ENCODE measurements at regions not wholly inside any gene's neighbourhood (a gene's known extent, or its start where the extent isn't known, plus 50 kb on each side); places are given as distances from the start of the nearest gene placed in this dataset.
"Not testable (repeated sequence)": the region's sequence is repeated elsewhere in the genome, so short reads cannot be mapped to it uniquely, and the experiment has no call there.

GRCh38 chr2:143928613-143929012, 591.3 kb downstream of the ZEB2 start:
- Histone ChIP-seq H3K36me3 (ENCODE audit: insufficient read depth, low read length, poor library complexity, severe bottlenecking) (no peaks in the 10 kb centered on the region), H3K9me3 (ENCODE audit: low read depth, low read length, poor library complexity, severe bottlenecking) (no peaks in the 10 kb centered on the region), H3K27ac (ENCODE audit: low read depth, low read length, poor library complexity, severe bottlenecking) (no peak overlapping the region), H3K4me3 (ENCODE audit: low read depth, low read length, poor library complexity, severe bottlenecking) (no peak overlapping the region), H3K4me1 (ENCODE audit: insufficient read depth, low read length, poor library complexity, severe bottlenecking) (no peaks in the 10 kb centered on the region), H3K27me3 (replicated peaks; ENCODE audit: insufficient read depth, low read depth, low read length, poor library complexity) (no peaks in the 10 kb centered on the region)
- DNase-seq (ENCODE audit: low spot score), result no peak
- intact Hi-C loops (cut with micrococcal nuclease; ENCODE audit: unreplicated experiment), result no loop called here
- ChIA-PET POLR2A (ENCODE audit: low non-redundant PET) (no interaction called here), CTCF (no interaction called here)
- BruUV-seq (replicated peaks), result no TSS peak
- no peak for TF ChIP-seq EZH2 (IDR thresholded peaks at IDR 0.05; ENCODE audit: borderline replicate concordance, low read depth, low read length, poor library complexity, severe bottlenecking)
- TF ChIP-seq, protein P1, sequence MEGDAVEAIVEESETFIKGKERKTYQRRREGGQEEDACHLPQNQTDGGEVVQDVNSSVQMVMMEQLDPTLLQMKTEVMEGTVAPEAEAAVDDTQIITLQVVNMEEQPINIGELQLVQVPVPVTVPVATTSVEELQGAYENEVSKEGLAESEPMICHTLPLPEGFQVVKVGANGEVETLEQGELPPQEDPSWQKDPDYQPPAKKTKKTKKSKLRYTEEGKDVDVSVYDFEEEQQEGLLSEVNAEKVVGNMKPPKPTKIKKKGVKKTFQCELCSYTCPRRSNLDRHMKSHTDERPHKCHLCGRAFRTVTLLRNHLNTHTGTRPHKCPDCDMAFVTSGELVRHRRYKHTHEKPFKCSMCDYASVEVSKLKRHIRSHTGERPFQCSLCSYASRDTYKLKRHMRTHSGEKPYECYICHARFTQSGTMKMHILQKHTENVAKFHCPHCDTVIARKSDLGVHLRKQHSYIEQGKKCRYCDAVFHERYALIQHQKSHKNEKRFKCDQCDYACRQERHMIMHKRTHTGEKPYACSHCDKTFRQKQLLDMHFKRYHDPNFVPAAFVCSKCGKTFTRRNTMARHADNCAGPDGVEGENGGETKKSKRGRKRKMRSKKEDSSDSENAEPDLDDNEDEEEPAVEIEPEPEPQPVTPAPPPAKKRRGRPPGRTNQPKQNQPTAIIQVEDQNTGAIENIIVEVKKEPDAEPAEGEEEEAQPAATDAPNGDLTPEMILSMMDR (conservative IDR thresholded peaks at IDR 0.05; ENCODE audit: low read depth, low read length), result no peak

GRCh38 chr2:143928184-143928583, 591.7 kb downstream of the ZEB2 start:
- intact Hi-C loops (cut with micrococcal nuclease; ENCODE audit: unreplicated experiment), result no loop called here
- BruUV-seq (replicated peaks), result no TSS peak
- H3K4me1 ChIP-seq (ENCODE audit: insufficient read depth, low read length, poor library complexity, severe bottlenecking), result no peaks in the 10 kb centered on the region
- H3K36me3 ChIP-seq (ENCODE audit: insufficient read depth, low read length, poor library complexity, severe bottlenecking), result no peaks in the 10 kb centered on the region
- no peaks in the 10 kb centered on the region for H3K27me3 ChIP-seq (replicated peaks; ENCODE audit: insufficient read depth, low read depth, low read length, poor library complexity)
- H3K9me3 ChIP-seq (ENCODE audit: low read depth, low read length, poor library complexity, severe bottlenecking), result no peaks in the 10 kb centered on the region
- TF ChIP-seq EZH2 (IDR thresholded peaks at IDR 0.05; ENCODE audit: borderline replicate concordance, low read depth, low read length, poor library complexity, severe bottlenecking), result no peak
- TF ChIP-seq, protein P1 (conservative IDR thresholded peaks at IDR 0.05; ENCODE audit: low read depth, low read length), result no peak
- CTCF ChIA-PET, result no interaction called here
- no peak overlapping the region for H3K4me3 ChIP-seq (ENCODE audit: low read depth, low read length, poor library complexity, severe bottlenecking)
- POLR2A ChIA-PET (ENCODE audit: low non-redundant PET), result no interaction called here
- no peak for DNase-seq (ENCODE audit: low spot score)
- H3K27ac ChIP-seq (ENCODE audit: low read depth, low read length, poor library complexity, severe bottlenecking), result no peak overlapping the region

DNA sequence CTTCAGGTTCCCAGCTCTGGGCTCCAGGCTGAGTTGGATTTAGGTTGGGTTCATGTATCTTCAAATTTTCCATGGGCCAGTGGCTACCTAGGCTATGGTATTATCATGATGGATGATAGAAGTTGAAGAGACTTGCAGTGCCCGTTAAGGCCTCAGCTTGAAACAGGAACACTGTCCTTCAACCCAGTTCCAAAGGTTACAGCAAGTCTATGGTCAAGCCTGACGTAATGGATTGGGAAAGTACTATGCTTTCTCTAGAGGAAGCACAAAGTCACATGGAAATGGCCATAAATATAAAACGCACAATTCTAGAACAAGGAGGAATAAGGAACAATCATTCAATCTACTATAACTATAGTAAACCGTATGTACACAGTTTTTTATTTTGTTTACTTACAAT, 593.2 kb downstream of the ZEB2 start:
- no peak overlapping the region for H3K27ac ChIP-seq (ENCODE audit: low read depth, low read length, poor library complexity, severe bottlenecking)
- BruUV-seq (replicated peaks), result no TSS peak
- no peaks in the 10 kb centered on the region for H3K36me3 ChIP-seq (ENCODE audit: insufficient read depth, low read length, poor library complexity, severe bottlenecking)
- no peaks in the 10 kb centered on the region for H3K27me3 ChIP-seq (replicated peaks; ENCODE audit: insufficient read depth, low read depth, low read length, poor library complexity)
- no peak for DNase-seq (ENCODE audit: low spot score)
- no peak overlapping the region for H3K4me3 ChIP-seq (ENCODE audit: low read depth, low read length, poor library complexity, severe bottlenecking)
- CTCF ChIA-PET, result no interaction called here
- intact Hi-C loops (cut with micrococcal nuclease; ENCODE audit: unreplicated experiment), result no loop called here
- no peaks in the 10 kb centered on the region for H3K4me1 ChIP-seq (ENCODE audit: insufficient read depth, low read length, poor library complexity, severe bottlenecking)
- POLR2A ChIA-PET (ENCODE audit: low non-redundant PET), result no interaction called here
- no peaks in the 10 kb centered on the region for H3K9me3 ChIP-seq (ENCODE audit: low read depth, low read length, poor library complexity, severe bottlenecking)
- no peak for TF ChIP-seq EZH2 (IDR thresholded peaks at IDR 0.05; ENCODE audit: borderline replicate concordance, low read depth, low read length, poor library complexity, severe bottlenecking)
- TF ChIP-seq, protein P1 (conservative IDR thresholded peaks at IDR 0.05; ENCODE audit: low read depth, low read length), result no peak

- H3K27ac ChIP-seq (ENCODE audit: low read depth, low read length, poor library complexity, severe bottlenecking); BruUV-seq (replicated peaks); POLR2A ChIA-PET (ENCODE audit: low non-redundant PET); H3K4me1 ChIP-seq (ENCODE audit: insufficient read depth, low read length, poor library complexity, severe bottlenecking); H3K4me3 ChIP-seq (ENCODE audit: low read depth, low read length, poor library complexity, severe bottlenecking); H3K27me3 ChIP-seq (replicated peaks; ENCODE audit: insufficient read depth, low read depth, low read length, poor library complexity); intact Hi-C loops (cut with micrococcal nuclease; ENCODE audit: unreplicated experiment); H3K36me3 ChIP-seq (ENCODE audit: insufficient read depth, low read length, poor library complexity, severe bottlenecking); DNase-seq (ENCODE audit: low spot score); CTCF ChIA-PET; H3K9me3 ChIP-seq (ENCODE audit: low read depth, low read length, poor library complexity, severe bottlenecking): not testable (repeated sequence)
These were observed 597.6 kb downstream of the ZEB2 start for GRCh38 chr2:143922261-143922830.
